Stomach (tissue), 4 donors: ENCODE measurements at regions not wholly inside any gene's neighbourhood (a gene's known extent, or its start where the extent isn't known, plus 50 kb on each side); places are given as distances from the start of the nearest gene placed in this dataset.

Experiments used
- EP300 ChIP-seq: sonication (generic); formaldehyde crosslinking; IDR thresholded peaks from one replicate; pipeline ENCODE4 v1.6.1; 2017; ENCODE audit warnings: antibody characterized with exemption
- POLR2A ChIP-seq, 4 donors: fragments of 450-650 bp; IDR thresholded peaks; one replicate each; pipeline ENCODE4 v1.6.1; 2016; ENCODE audit warnings: antibody characterized with exemption in 4 of 4, control low read depth in 2 of 4, mild to moderate bottlenecking in 1 of 4, moderate library complexity in 1 of 4
- POLR2AphosphoS5 ChIP-seq, 3 donors: sonication (generic); formaldehyde crosslinking; IDR thresholded peaks; one replicate each; pipeline ENCODE4 v1.6.1; 2016; ENCODE audit warnings: antibody characterized with exemption in 3 of 3
- TF ChIP-seq, protein P1 (sequence below), 7 experiments: fragments of 450-650 bp in 4 of 7; fragments of 200-600 bp in 3 of 7; sonication (generic) in 3 of 7; IDR thresholded peaks; one replicate each; pipeline ENCODE4 v1.5.1; 2016 to 2019; ENCODE audit warnings: antibody characterized with exemption in 7 of 7, control low read depth in 2 of 7, mild to moderate bottlenecking in 1 of 7

GRCh38 chrY:19621756-19622155, 122.8 kb downstream of the KDM5D start:
- TF ChIP-seq, protein P1, sequence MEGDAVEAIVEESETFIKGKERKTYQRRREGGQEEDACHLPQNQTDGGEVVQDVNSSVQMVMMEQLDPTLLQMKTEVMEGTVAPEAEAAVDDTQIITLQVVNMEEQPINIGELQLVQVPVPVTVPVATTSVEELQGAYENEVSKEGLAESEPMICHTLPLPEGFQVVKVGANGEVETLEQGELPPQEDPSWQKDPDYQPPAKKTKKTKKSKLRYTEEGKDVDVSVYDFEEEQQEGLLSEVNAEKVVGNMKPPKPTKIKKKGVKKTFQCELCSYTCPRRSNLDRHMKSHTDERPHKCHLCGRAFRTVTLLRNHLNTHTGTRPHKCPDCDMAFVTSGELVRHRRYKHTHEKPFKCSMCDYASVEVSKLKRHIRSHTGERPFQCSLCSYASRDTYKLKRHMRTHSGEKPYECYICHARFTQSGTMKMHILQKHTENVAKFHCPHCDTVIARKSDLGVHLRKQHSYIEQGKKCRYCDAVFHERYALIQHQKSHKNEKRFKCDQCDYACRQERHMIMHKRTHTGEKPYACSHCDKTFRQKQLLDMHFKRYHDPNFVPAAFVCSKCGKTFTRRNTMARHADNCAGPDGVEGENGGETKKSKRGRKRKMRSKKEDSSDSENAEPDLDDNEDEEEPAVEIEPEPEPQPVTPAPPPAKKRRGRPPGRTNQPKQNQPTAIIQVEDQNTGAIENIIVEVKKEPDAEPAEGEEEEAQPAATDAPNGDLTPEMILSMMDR (IDR thresholded peaks at IDR 0.05), result no peak
- TF ChIP-seq POLR2A (IDR thresholded peaks at IDR 0.05) (no peak), POLR2AphosphoS5 (IDR thresholded peaks at IDR 0.05) (no peak), EP300 (no peak)
